Inflammatory macrophage treated with lipopolysaccharide for 4 hours (primary cell): ENCODE measurements at regions not wholly inside any gene's neighbourhood (a gene's known extent, or its start where the extent isn't known, plus 50 kb on each side); places are given as distances from the start of the nearest gene placed in this dataset.

ENCODE experiments used
- DNase-seq: peaks from one replicate; pipeline ENCODE4 v3.0.0-alpha.2; 2020

GRCh38 chr7:47221826-47222225 is 360.1 kb downstream of the TNS3 start:
- no peak for DNase-seq

GRCh38 chr7:47218378-47219176 is 363.3 kb downstream of the TNS3 start:
- no peak for DNase-seq

DNA sequence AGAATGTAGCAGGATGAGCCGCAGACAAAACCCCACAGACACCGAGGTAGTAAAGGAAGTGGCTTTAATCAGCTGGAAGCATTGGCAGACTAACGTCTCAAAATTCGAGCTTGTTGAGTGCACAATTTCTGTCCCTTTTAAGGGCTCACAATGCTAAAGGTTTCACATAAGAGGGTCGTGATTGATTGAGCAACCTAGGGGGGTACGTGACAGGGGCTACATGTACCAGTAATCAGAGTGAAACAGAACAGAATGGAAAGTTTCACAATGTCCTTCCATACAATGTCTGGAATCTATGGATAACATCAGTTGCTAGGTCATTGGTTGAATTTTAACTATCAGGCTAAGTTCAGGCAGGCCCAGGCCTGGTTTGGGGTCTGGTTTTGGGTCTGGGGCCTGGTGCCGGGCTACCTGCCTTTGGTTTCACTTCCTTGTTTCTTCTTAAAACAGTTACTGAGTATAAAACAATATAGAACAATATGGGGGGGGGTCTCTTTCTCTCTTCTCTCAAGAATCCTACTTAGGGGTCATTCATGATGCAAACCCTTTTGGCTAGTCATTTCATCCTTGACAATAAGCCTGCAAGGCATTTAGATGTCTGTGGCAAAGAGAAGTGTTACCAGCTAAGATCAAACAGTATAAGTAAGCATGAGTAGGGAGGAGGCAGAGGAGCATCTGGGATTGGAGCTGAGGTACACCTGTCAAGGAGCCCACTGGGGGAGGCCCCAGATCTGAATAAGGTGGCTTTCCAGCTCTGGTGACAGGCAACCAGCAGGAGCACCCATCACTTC is 364.1 kb downstream of the TNS3 start:
- DNase-seq: no peak

DNA sequence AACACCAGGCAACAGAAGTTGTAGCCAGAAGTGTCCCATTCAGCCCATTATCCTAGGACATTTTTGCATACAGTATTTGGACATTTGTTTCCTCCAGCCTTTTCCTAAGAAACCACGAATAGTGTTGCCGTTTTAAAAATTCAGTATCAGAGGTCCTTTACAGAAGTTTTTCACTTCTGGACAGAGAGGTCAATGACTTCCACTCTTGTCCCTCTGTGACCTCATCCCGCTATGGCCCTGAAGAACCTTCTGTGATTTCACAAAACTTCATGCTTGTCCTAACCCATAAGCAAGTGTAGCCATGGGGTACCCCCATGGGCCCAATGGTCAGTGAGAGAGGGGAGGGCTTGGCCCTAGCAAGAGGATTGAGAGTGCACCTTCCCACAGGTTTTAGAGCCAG is 364.8 kb downstream of the TNS3 start:
- no peak for DNase-seq

DNA sequence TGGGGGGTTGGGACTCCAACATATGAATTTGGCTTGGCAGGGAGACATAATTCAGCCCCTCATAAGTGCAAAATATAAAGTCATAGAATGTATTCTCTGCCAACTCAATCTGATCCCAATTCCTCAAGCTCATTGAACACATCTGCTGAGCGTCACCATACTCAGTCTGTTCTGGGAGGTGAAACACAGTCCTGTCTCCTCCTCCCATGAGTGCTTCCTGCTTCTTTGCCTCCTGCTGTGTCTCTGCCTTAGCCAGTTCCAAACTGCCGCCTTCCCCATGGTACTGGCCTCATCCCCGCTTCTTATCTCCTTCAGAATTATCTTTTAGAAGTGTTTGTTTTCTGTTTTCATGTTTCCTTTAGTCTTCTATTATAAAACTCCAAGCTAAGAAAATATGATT is 365.5 kb downstream of the TNS3 start:
- DNase-seq: no peak

DNA sequence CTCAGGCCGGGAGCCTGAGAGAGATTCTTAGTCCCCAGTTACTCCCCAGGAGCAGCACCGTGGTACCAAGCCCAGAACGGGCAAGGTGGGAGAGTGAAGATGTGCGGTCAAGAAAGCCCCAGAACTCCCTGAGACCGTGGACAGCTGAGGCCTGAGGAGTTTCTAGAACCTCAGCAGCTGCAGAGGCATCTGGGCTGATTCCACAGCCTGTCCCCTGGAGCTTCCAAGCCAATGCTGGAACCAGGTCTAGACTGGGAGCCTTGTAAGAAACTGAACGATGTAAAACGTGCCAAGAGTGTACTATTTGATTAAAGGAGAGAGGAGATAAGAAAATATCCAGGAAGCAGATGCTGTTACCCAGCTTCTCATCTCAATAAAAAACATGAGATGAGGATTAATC is 366.3 kb downstream of the TNS3 start:
- DNase-seq: no peak

DNA sequence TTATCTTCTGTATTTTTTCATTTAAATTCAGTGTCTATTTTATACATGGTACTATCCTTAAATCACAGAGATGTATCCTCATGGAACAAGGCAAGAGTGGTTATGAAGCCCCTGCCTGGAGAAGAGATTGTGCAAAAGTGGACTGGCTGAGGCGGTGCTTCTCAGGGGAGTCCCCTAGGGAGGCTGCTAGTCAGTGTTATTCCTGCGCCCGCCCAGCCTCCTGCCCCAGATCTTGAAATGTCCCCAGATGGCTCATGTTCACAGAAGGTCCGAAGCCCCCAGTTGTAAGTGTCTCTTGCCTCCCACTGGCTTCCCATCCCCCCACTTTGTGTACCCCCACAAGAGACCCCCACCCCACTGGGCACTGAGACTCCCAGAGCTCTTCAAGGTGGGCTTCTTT is 366.9 kb downstream of the TNS3 start:
- no peak for DNase-seq

DNA sequence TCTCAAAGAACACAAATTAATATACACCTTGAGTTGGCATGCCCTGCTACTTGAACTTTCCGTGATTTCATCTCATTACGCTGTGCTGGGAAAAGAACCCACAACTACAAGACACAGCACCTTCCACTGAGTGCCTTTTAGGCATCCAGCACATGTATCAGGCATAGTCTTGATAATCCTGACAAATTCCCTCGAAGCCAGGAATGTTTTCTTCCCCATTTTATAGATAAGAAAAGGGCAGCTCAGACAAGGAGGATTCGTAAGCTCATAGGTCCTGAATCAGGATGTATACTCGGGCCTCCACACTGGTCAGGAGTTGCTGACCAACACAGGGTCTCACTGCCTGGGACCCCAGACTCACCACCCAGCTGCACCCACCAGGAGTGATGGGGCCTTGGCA is 368.6 kb downstream of the TNS3 start:
- DNase-seq: no peak

DNA sequence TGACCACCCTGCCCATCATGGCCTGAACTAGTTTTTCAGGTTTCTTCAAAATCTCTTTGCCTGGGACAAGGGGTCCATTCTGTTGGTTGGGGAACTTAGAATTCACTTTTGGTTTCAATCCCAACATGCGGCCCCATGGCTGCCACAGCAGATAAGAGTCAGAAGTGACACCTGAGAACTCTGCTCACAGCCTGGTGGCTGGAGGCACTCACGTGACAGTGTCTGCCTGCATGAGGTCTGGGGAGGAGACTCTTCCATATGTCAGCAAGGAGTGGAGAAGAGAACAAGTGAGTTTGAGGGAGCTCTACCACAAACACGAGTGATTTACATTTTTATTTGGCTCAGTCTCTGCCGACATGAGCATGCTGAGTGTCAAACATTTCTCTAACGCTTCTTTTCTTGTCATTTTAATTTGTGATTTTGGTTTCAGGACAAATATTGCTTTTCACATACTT is 370.4 kb downstream of the TNS3 start:
- no peak for DNase-seq

- DNase-seq: no peak
These were observed 371.5 kb downstream of the TNS3 start for GRCh38 chr7:47210281-47210854.

DNA sequence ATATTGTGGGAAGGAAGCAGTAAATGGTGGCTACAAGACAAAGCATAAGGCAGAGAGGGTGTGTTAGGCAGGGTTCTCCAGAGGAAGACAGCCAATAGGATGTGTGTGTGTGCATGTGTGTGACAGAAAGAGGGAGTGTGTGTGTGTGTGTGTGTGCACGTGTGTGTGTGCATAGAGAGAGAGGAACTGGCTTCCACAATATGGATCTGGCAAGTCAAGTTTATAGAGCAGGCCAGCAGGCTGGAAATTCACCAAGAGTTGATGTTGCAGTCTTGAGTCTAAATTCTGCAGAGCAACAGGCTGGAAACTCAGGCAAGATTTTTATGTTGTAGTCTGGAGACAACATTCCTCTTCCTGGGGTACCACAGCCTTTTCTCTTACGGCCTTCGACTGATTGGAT is 374.0 kb downstream of the TNS3 start:
- no peak for DNase-seq

DNA sequence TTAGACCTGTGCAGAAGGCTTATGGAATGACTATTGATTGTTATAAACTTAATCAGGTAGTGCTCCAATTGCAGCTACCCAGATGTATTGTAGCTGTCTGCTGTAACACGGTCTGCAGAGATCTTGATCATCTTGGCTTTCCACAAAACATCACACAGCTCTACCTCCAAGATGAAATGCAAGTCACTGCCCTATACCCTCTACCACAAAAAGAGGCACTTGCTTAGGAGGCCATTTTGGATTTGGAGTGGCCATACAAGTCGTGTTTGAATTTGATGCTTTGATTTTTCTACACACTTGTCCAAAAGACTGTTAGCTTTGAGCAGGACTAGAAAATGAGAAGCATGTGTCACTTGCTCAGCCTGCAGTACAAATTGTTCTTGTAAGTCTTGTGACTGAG is 377.2 kb downstream of the TNS3 start:
- DNase-seq: no peak

GRCh38 chr7:47202146-47202783 is 379.6 kb downstream of the TNS3 start:
- no peak for DNase-seq

- no peak for DNase-seq
These were observed 383.8 kb downstream of the TNS3 start for GRCh38 chr7:47198159-47198558.

- no peak for DNase-seq
These were observed 384.4 kb downstream of the TNS3 start for GRCh38 chr7:47197486-47197885.

- DNase-seq: no peak
These were observed 385.2 kb downstream of the TNS3 start for GRCh38 chr7:47196737-47197136.

- DNase-seq: no peak
These were observed 385.7 kb downstream of the TNS3 start for GRCh38 chr7:47196106-47196645.

- DNase-seq: no peak
These were observed 386.3 kb downstream of the TNS3 start for GRCh38 chr7:47195641-47196040.

DNA sequence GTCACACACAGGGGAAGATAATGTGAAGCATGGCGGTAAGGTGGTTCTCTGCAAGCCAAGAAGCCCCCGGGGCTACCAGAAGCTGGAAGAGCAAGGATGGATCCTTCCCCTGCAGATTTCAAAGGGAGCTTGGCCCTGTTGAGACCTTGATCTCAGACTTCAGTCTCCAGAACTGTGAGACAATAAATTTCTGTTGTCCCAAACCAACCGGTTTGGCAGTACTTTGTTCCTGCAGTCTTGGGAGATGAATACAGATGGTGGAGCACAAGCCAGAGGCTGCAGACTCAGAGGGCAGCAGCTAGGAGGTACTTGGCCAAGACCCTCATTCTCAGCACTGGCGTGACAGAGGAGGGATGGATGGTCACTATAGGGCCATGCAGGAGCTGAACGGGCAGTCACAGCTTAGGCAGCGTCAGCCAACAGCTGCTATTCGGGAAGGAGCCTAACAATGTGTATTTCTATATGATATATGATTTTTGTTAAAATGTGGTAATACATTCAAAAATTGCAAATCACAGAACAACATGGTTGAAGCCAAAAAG is 387.3 kb downstream of the TNS3 start:
- no peak for DNase-seq

DNA sequence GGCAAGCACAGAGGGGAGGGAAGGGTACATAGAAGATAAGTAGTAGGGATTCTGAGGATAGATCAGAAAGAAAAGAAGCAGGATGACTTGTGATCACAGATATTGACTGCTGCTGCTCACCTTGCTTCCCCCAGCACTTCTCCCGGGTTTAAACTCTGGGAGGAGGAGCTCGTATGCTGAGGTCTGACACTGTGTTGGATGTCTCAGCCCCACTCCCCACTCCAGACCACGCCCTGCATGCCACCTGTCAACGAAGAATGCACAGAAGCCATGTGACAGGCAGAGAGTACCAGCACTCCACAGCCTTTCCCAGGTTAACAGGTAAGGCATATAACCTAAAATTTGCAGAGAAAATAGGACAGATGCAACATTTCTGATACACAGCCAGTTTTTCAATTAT is 388.9 kb downstream of the TNS3 start:
- no peak for DNase-seq

GRCh38 chr7:47191876-47192291 is 390.0 kb downstream of the TNS3 start:
- DNase-seq: peak; percentile 4

DNA sequence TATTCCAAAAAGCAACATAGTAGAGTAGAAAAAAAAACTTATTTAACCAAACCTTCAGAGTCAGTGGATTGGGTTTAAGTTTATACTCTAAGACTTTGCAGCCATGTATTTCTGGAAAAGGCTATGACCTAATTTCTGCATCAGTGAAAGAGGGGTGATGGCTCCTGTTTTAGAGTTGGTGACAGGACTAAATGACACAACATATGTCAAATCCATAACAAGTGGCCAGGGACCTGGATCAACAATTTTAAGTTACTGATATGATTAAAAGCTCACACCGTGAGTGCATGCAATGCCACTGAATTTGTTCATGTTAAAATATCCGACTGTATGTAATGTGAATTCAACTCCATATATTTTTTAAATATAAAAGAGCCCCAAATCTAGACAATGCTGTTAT is 390.6 kb downstream of the TNS3 start:
- no peak for DNase-seq

GRCh38 chr7:47190462-47190861 is 391.4 kb downstream of the TNS3 start:
- no peak for DNase-seq
